K562 (cell line): ENCODE measurements at regions not wholly inside any gene's neighbourhood (a gene's known extent, or its start where the extent isn't known, plus 50 kb on each side); places are given as distances from the start of the nearest gene placed in this dataset.

Source experiments
- ATAC-seq: fragments of 200-7000 bp; cut with Tn5 transposase; 3 replicates; pipeline ENCODE4 v1.9.1; 2020; ENCODE audit warnings: moderate library complexity
- BruUV-seq: library from RNA; stranded (reverse); fragments of 400-500 nt; replicated peaks from 2 replicates; lab custom pipeline; 2021; lab: Mats Ljungman, UMichigan
- CTCF ChIA-PET: fragments of 300-600 bp; formaldehyde crosslinking; extraction: SDS; loops from one replicate; lab custom pipeline; 2021; ENCODE audit warnings: low intra/inter-chr PET ratio; lab: Yijun Ruan, JAX
- POLR2A ChIA-PET: fragments of 300-600, 350-650 bp; sonication (Branson Sonifier 250); formaldehyde crosslinking; extraction: SDS; loops from one replicate; lab custom pipeline; 2021; ENCODE audit warnings: antibody characterized with exemption, inconsistent platforms; lab: Yijun Ruan, JAX
- DNase-seq, 4 experiments: peaks; one replicate each; pipeline versions ENCODE4 v3.0.0 to v3.0.0-alpha.2; 2011 to 2018; ENCODE audit warnings: low spot score in 3 of 4, mixed read lengths in 3 of 4; ENCODE audit errors: extremely low read depth in 1 of 4
- FAIRE-seq: peaks from 2 replicates; lab custom pipeline; 2011; peaks lifted over from hg19 to GRCh38; lab: Jason Lieb, UNC
- H2AFZ ChIP-seq: 2 replicates; pipeline ENCODE4 v1.6.0; 2011; ENCODE audit warnings: low read depth, low read length, control low read depth, inconsistent platforms
- H3K27ac ChIP-seq: fragments of 200-600 bp; 3 replicates; pipeline ENCODE4 v1.8.0; 2011; ENCODE audit warnings: low read depth, mild to moderate bottlenecking, control low read depth, inconsistent platforms, low read length, moderate library complexity, mixed read lengths; ENCODE audit errors: extremely low read depth
- H3K27me3 ChIP-seq, 2 experiments: fragments of 300-600 bp in 1 of 2; 2 replicates in 1 of 2; 3 replicates in 1 of 2; pipeline versions ENCODE4 v1.6.0 to v1.8.0; 2011; ENCODE audit warnings: inconsistent platforms in 2 of 2, low read length in 2 of 2, mild to moderate bottlenecking in 1 of 2, mixed read lengths in 1 of 2, moderate library complexity in 1 of 2; ENCODE audit not compliant: control insufficient read depth in 2 of 2, insufficient read depth in 2 of 2
- H3K36me3 ChIP-seq: fragments of 300-600 bp; 3 replicates; pipeline ENCODE4 v1.8.0; 2011; ENCODE audit warnings: mild to moderate bottlenecking, low read length, inconsistent platforms; ENCODE audit not compliant: control insufficient read depth, insufficient read depth
- H3K4me1 ChIP-seq, 2 experiments: fragments of 200-600 bp in 1 of 2; replicated peaks in 1 of 2; 2 replicates in 1 of 2; 3 replicates in 1 of 2; pipeline versions ENCODE4 v1.5.1 to v1.8.0; 2011; ENCODE audit warnings: inconsistent platforms in 2 of 2, low read length in 2 of 2, mild to moderate bottlenecking in 1 of 2, mixed read lengths in 1 of 2, moderate library complexity in 1 of 2; ENCODE audit not compliant: control insufficient read depth in 2 of 2, insufficient read depth in 2 of 2
- H3K4me2 ChIP-seq: 2 replicates; pipeline ENCODE4 v1.6.1; 2011; ENCODE audit warnings: low read length, control low read depth, inconsistent platforms, mixed read lengths; ENCODE audit not compliant: insufficient read depth
- H3K4me3 ChIP-seq: fragments of 200-600 bp; sonication (generic), shearing (Covaris generic); 2 replicates; pipeline ENCODE4 v1.5.1; 2016; ENCODE audit warnings: control low read depth, inconsistent platforms
- H3K79me2 ChIP-seq: fragments of 200-600 bp; 3 replicates; pipeline ENCODE4 v1.8.0; 2011; ENCODE audit warnings: low read length, inconsistent platforms; ENCODE audit not compliant: control insufficient read depth, insufficient read depth
- H3K9ac ChIP-seq, 2 experiments: 2 replicates each; pipeline versions ENCODE4 v1.6.0 to v1.6.1; 2011; ENCODE audit warnings: low read depth in 2 of 2, low read length in 2 of 2, control low read depth in 1 of 2, inconsistent platforms in 1 of 2, mild to moderate bottlenecking in 1 of 2, mixed read lengths in 1 of 2; ENCODE audit not compliant: insufficient read depth in 1 of 2
- H3K9me1 ChIP-seq: one replicate; pipeline ENCODE4 v1.6.0; 2011; ENCODE audit warnings: inconsistent platforms, mild to moderate bottlenecking, low read length, moderate library complexity; ENCODE audit not compliant: control insufficient read depth, insufficient read depth
- H3K9me3 ChIP-seq: replicated peaks from 2 replicates; pipeline ENCODE4 v1.5.1; 2011; ENCODE audit warnings: low read depth, low read length, inconsistent platforms; ENCODE audit not compliant: control insufficient read depth, insufficient read depth
- H4K20me1 ChIP-seq: replicated peaks from 2 replicates; pipeline ENCODE4 v1.6.1; 2011; ENCODE audit warnings: low read length, inconsistent platforms, mixed read lengths; ENCODE audit not compliant: control insufficient read depth, insufficient read depth
- C11orf30 ChIP-seq: fragments of 450-650 bp; IDR thresholded peaks from 2 replicates; pipeline ENCODE4 v1.6.1; 2016; ENCODE audit warnings: low read depth, mild to moderate bottlenecking
- DPF2 ChIP-seq: fragments of 450-650 bp; IDR thresholded peaks from 2 replicates; pipeline ENCODE4 v1.6.1; 2016
- FOXA1 ChIP-seq: fragments of 450-650 bp; IDR thresholded peaks from 2 replicates; pipeline ENCODE4 v1.6.1; 2016; ENCODE audit warnings: mild to moderate bottlenecking, borderline replicate concordance
- KAT8 ChIP-seq: fragments of 450-650 bp; IDR thresholded peaks from 2 replicates; pipeline ENCODE4 v1.6.1; 2016; ENCODE audit warnings: low read depth, mild to moderate bottlenecking
- MYC ChIP-seq, 2 experiments: fragments of 250-450 bp in 1 of 2; sonication (Bioruptor Pico) in 1 of 2; IDR thresholded peaks; 2 replicates each; pipeline versions ENCODE4 v1.5.1 to v1.6.1; 2012 to 2021; ENCODE audit warnings: low read depth in 2 of 2, borderline replicate concordance in 1 of 2, improper control_type of control experiment in 1 of 2, low read length in 1 of 2, mild to moderate bottlenecking in 1 of 2, moderate library complexity in 1 of 2
- NRF1 ChIP-seq, 2 experiments: fragments of 450-650 bp; IDR thresholded peaks in 1 of 2; conservative IDR thresholded peaks in 1 of 2; 2 replicates each; pipeline ENCODE4 v1.6.1; 2014; ENCODE audit warnings: mild to moderate bottlenecking in 2 of 2
- POLR3G ChIP-seq: IDR thresholded peaks from 2 replicates; pipeline ENCODE4 v1.6.1; 2011; ENCODE audit not compliant: insufficient read length, insufficient replicate concordance; ENCODE audit errors: extremely low read depth
- PTTG1 ChIP-seq: fragments of 450-650 bp; IDR thresholded peaks from 2 replicates; pipeline ENCODE4 v1.6.1; 2016; ENCODE audit warnings: low read depth, mild to moderate bottlenecking, missing genetic modification characterization, missing compliant biosample characterization
- SMARCB1 ChIP-seq: IDR thresholded peaks from 2 replicates; pipeline ENCODE4 v1.6.1; 2011; ENCODE audit warnings: improper control_type of control experiment, low read depth; ENCODE audit not compliant: insufficient read length
- SMARCE1 ChIP-seq: fragments of 450-650 bp; IDR thresholded peaks from 2 replicates; pipeline ENCODE4 v1.7.1; 2016; ENCODE audit warnings: mild to moderate bottlenecking
- STAG1 ChIP-seq: sonication (generic); formaldehyde crosslinking; IDR thresholded peaks from 2 replicates; pipeline ENCODE4 v1.5.0; 2020; ENCODE audit warnings: missing genetic modification reagents, borderline replicate concordance
- YBX1 ChIP-seq: fragments of 450-650 bp; IDR thresholded peaks from 2 replicates; pipeline ENCODE4 v1.7.1; 2016; ENCODE audit warnings: mild to moderate bottlenecking
- ZKSCAN1 ChIP-seq: fragments of 150-350 bp; IDR thresholded peaks from 2 replicates; pipeline ENCODE4 v1.6.1; 2016; ENCODE audit warnings: low read depth, low read length
- ZNF586 ChIP-seq: fragments of 450-650 bp; formaldehyde crosslinking; conservative IDR thresholded peaks from 2 replicates; pipeline ENCODE4 v1.4.0; 2020; ENCODE audit warnings: mild to moderate bottlenecking, moderate library complexity
- WGBS: fragments of 100-300 bp; shearing (Covaris generic); methylation state at CpG from one replicate; pipeline ENCODE4 v1.1.6; 2016; ENCODE audit warnings: low coverage, mixed read lengths; ENCODE audit not compliant: insufficient coverage; ENCODE audit errors: missing lambda C conversion rate; 5-methylcytosine and 5-hydroxymethylcytosine counted together
- in situ Hi-C: fragments of 300-500 bp; cut with MboI; formaldehyde crosslinking; loops from 4 replicates; pipeline ENCODE4 v1.15.0; 2018; ENCODE audit warnings: inconsistent platforms, mixed read lengths
- intact Hi-C: fragments of 100-400 bp; cut with micrococcal nuclease; formaldehyde crosslinking; loops from 2 replicates; pipeline ENCODE4 v1.14.2; 2022
- TF ChIP-seq, protein P1 (sequence below): sonication (generic); formaldehyde crosslinking; IDR thresholded peaks from 2 replicates; pipeline ENCODE4 v1.8.0; 2023; ENCODE audit warnings: mild to moderate bottlenecking, missing genetic modification reagents

DNA sequence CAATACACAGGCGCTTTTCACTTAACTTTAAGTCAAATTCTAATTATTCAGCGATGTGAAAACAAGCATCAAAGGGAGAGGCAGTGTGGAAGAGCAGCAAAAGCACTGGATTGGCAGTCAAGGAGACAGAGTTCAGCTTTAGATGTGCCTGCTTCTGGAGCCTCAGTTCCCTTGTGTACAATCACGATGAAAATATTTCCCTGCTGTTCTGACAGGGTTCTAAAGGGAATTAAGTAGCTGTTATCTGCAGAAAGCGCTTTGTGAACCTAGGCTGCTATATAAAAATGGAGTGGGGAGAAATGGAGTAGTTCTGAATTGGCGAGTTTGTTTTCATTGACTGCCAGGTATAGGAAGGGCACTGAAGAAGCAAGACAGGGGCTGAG is 237.8 kb upstream of the SP8 start:
- Histone ChIP-seq H3K79me2 (no peaks in the 10 kb centered on the region), H3K27me3 (no peaks in the 10 kb centered on the region), H3K9me3 (no peaks in the 10 kb centered on the region), H3K4me2 (no peak overlapping the region), H4K20me1 (no peaks in the 10 kb centered on the region), H3K4me1 (no peaks in the 10 kb centered on the region), H3K36me3 (no peaks in the 10 kb centered on the region), H3K9ac (no peak overlapping the region), H2AFZ (no peak overlapping the region), H3K27ac (no peak overlapping the region), H3K4me3 (no peak overlapping the region), H3K9me1 (no peaks in the 10 kb centered on the region)
- TF ChIP-seq PTTG1 (tag), result no peak
- no peak for TF ChIP-seq STAG1 (CRISPR knock-in tag)
- TF ChIP-seq YBX1, result no peak
- no peak for TF ChIP-seq POLR3G
- no peak for TF ChIP-seq KAT8
- no peak for TF ChIP-seq FOXA1
- TF ChIP-seq C11orf30, result no peak
- TF ChIP-seq SMARCE1, result no peak
- no peak for TF ChIP-seq NRF1 (conservative IDR thresholded peaks at IDR 0.05 in 1 of 2, IDR thresholded peaks at IDR 0.05 in 1 of 2)
- no peak for TF ChIP-seq DPF2
- no peak for TF ChIP-seq ZNF586 (CRISPR knock-in tag)
- no peak for TF ChIP-seq ZKSCAN1
- TF ChIP-seq, protein P1, sequence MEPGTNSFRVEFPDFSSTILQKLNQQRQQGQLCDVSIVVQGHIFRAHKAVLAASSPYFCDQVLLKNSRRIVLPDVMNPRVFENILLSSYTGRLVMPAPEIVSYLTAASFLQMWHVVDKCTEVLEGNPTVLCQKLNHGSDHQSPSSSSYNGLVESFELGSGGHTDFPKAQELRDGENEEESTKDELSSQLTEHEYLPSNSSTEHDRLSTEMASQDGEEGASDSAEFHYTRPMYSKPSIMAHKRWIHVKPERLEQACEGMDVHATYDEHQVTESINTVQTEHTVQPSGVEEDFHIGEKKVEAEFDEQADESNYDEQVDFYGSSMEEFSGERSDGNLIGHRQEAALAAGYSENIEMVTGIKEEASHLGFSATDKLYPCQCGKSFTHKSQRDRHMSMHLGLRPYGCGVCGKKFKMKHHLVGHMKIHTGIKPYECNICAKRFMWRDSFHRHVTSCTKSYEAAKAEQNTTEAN, result no peak
- no peak for TF ChIP-seq SMARCB1
- TF ChIP-seq MYC (IDR thresholded peaks at IDR 0.05; ENCODE audit: low read depth, low read length), result no peak
- no peak for TF ChIP-seq MYC (CRISPR knock-in tag; IDR thresholded peaks at IDR 0.05; ENCODE audit: borderline replicate concordance, low read depth)
- FAIRE-seq, result no peak
- in situ Hi-C loops (no loop called here), intact Hi-C loops (no loop called here)
- 11% methylated on average over 5 of the region's 5 CpGs for WGBS
- DNase-seq, result no peak
- no peak for ATAC-seq
- CTCF ChIA-PET, result no interaction called here
- no TSS peak for BruUV-seq
- POLR2A ChIA-PET, result no interaction called here
